Upper lobe of right lung (tissue), 1 donor: ENCODE measurements at regions not wholly inside any gene's neighbourhood (a gene's known extent, or its start where the extent isn't known, plus 50 kb on each side); places are given as distances from the start of the nearest gene placed in this dataset.

ENCODE experiments used
- ATAC-seq: fragments of 200-7000 bp; cut with Tn5 transposase; one replicate; pipeline ENCODE4 v1.9.1; 2020; ENCODE audit warnings: mild to moderate bottlenecking, moderate library complexity
- DNase-seq: peaks from one replicate; pipeline ENCODE4 v3.0.0-alpha.2; 2020
- H3K27ac ChIP-seq: fragments of 200-600 bp; one replicate; pipeline ENCODE4 v1.8.0; 2022
- H3K27me3 ChIP-seq: fragments of 200-600 bp; one replicate; pipeline ENCODE4 v1.8.0; 2022; ENCODE audit warnings: mild to moderate bottlenecking
- H3K36me3 ChIP-seq: fragments of 200-600 bp; one replicate; pipeline ENCODE4 v1.8.0; 2022
- H3K4me1 ChIP-seq: fragments of 200-600 bp; one replicate; pipeline ENCODE4 v1.8.0; 2022
- H3K4me3 ChIP-seq: fragments of 200-600 bp; one replicate; pipeline ENCODE4 v1.8.0; 2022; ENCODE audit warnings: mild to moderate bottlenecking
- H3K9me3 ChIP-seq: fragments of 200-600 bp; one replicate; pipeline ENCODE4 v1.8.0; 2022
- CTCF ChIP-seq: fragments of 200-600 bp; IDR thresholded peaks from one replicate; pipeline ENCODE4 v1.8.0; 2022; ENCODE audit warnings: antibody characterized with exemption
- intact Hi-C: fragments of 100-400 bp; cut with DNase I; formaldehyde crosslinking; loops from one replicate; pipeline ENCODE4 v1.11.0; 2022
- donor health status: DM: no; HTN: yes; CAD: no; lungs with severe emphysema.

DNA sequence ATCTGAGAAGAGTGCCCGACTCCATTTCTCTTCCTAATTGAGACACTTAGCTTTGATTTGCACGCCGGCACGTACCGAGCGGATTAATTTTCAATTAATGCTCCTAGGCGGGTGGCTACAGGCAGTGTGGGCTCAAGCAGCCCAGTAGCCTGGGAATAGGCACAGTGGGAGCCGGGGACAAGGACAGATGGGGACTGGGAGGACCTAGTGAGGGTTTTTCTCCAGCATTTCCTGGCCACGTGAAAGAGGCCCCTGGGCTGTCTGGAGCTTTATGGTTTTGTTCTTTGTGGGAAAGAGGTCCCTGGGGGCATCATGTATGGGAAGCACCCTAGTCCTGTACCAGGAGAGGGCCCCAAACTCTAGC lies 78.6 kb upstream of the CSF3R start:
- ATAC-seq, result no peak
- intact Hi-C loops, result no loop called here
- Histone ChIP-seq H3K27ac (no peak overlapping the region), H3K9me3 (no peaks in the 10 kb centered on the region), H3K36me3 (no peaks in the 10 kb centered on the region), H3K4me3 (no peak overlapping the region), H3K27me3 (no peaks in the 10 kb centered on the region), H3K4me1 (no peaks in the 10 kb centered on the region)
- DNase-seq, result peak; percentile 22
- no peak for TF ChIP-seq CTCF

DNA sequence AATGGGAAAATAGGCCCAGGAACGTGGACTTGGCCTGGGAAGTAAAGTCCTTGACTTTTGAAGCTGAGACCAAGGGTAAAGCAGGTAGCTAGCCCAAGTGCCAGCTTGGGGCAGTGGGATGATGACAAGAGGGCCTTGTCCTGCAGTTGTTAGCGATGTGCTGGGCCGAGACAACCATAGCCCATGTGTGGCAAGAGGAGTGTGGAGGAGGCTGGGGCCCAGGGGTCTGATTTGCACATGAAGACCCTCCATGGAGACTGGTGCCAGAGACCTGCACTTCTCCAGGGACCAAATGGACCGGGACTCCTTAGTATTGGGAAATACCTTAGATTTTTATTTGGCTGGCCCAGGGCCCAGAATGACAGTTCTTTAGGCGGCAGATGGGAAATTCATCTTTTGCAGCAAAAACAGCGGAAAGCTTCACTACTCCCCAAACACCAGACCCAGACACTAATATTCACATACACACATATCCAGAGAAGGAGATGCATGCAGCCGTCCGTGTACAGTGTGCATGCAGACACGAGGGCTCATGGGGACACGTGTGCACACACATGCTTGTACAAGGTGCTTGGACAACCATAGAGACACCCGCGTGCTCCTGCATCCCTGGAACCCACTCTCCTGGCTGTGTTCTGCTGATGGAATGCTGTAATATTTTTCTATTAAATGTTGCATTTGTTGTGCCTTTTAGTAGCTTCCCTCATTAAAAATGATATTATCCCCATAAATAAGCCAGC lies 78.1 kb upstream of the CSF3R start:
- H3K4me3 ChIP-seq, result no peak overlapping the region
- intact Hi-C loops, result no loop called here
- H3K9me3 ChIP-seq, result no peaks in the 10 kb centered on the region
- H3K27ac ChIP-seq, result no peak overlapping the region
- ATAC-seq, result no peak
- H3K4me1 ChIP-seq, result no peaks in the 10 kb centered on the region
- H3K27me3 ChIP-seq, result no peaks in the 10 kb centered on the region
- H3K36me3 ChIP-seq, result no peaks in the 10 kb centered on the region
- no peak for TF ChIP-seq CTCF
- DNase-seq, result no peak

DNA sequence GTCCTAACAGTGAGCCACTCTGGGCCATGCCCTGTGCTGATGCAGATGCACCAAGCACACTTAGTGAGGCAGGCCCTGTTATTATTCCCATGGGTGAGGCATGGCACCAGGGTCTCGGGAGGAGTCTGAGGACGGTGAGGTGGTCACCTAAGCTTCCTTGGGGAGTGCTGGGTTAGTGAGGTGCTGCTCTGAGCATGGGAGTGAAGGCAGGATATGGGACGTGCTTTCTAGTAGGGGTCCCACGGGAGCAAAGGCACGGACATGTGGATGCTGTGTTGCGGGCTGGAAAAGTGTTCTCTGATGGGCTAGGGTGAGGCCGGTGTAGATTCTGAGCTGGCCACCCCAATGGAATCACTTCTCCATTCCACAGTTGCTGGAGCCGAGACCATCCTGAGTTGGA lies 77.5 kb upstream of the CSF3R start:
- H3K4me1 ChIP-seq, result no peaks in the 10 kb centered on the region
- ATAC-seq (no peak), DNase-seq (peak; percentile 48)
- H3K27ac ChIP-seq, result no peak overlapping the region
- no peak overlapping the region for H3K4me3 ChIP-seq
- H3K27me3 ChIP-seq, result no peaks in the 10 kb centered on the region
- H3K9me3 ChIP-seq, result no peaks in the 10 kb centered on the region
- H3K36me3 ChIP-seq, result no peaks in the 10 kb centered on the region
- intact Hi-C loops, result no loop called here
- TF ChIP-seq CTCF, result no peak

- H3K4me3 ChIP-seq, result no peak overlapping the region
- no peak for DNase-seq
- TF ChIP-seq CTCF, result no peak
- intact Hi-C loops, result no loop called here
- no peaks in the 10 kb centered on the region for H3K36me3 ChIP-seq
- no peak for ATAC-seq
- peaks cover 6% of the 10 kb centered on the region for H3K27me3 ChIP-seq
- H3K9me3 ChIP-seq, result no peaks in the 10 kb centered on the region
- no peaks in the 10 kb centered on the region for H3K4me1 ChIP-seq
- no peak overlapping the region for H3K27ac ChIP-seq
Measured at GRCh38 chr1:36559061-36559460, 76.3 kb upstream of the CSF3R start.

GRCh38 chr1:36557041-36558000 lies 74.6 kb upstream of the CSF3R start:
- Histone ChIP-seq H3K9me3 (no peaks in the 10 kb centered on the region), H3K36me3 (no peaks in the 10 kb centered on the region), H3K27me3 (peaks cover 23% of the 10 kb centered on the region), H3K4me3 (no peak overlapping the region), H3K27ac (no peak overlapping the region), H3K4me1 (no peaks in the 10 kb centered on the region)
- DNase-seq (peak; percentile 40), ATAC-seq (no peak)
- intact Hi-C loops, result no loop called here
- TF ChIP-seq CTCF, result no peak
